Fibroblast of peridontal ligament (primary cell): ENCODE measurements at regions not wholly inside any gene's neighbourhood (a gene's known extent, or its start where the extent isn't known, plus 50 kb on each side); places are given as distances from the start of the nearest gene placed in this dataset.
A peak's percentile ranks its signal among the peaks of the same experiment; 100 is the strongest.

ENCODE experiments used
- DNase-seq: peaks from one replicate; pipeline ENCODE4 v3.0.0-alpha.2; 2010; ENCODE audit errors: extremely low read depth

DNA sequence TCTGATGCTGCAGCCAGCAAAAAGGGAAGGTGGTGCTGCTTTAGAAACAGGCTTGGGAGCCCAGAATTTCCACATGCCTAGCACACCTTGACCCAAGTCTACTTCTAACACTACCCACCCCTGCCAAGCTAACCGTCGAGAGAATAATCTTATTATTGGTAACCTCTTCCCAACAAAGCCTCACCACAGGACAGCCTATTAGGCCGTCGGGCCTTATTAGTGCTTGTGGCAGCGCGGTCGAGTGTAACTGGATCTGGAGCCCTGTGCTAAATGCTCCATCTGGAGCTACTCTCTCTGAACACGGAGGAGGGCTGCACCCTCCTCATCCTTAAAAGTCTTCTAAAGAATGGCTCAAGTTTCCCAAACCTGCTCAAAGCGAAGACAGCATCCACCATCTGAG is 165.5 kb upstream of the NFIA start:
- no peak for DNase-seq

DNA sequence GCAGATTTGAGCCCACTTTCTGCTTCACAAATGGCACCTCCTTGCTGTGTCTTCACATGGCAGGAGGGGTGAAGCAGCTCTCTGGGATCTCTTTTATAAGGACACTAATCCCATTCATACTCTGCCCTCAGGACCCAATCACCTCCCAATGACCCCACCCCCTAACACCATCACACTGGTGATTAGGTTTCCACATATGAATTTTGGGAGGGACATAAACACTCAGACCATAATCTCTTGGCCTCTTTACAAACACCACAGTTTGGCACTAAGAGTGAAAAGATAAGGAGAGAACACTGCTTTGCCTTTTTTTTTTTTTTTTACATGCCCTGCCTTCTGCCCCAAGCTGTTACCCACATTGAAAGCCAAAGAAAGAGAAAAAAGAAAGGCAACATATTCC is 166.2 kb upstream of the NFIA start:
- no peak for DNase-seq

DNA sequence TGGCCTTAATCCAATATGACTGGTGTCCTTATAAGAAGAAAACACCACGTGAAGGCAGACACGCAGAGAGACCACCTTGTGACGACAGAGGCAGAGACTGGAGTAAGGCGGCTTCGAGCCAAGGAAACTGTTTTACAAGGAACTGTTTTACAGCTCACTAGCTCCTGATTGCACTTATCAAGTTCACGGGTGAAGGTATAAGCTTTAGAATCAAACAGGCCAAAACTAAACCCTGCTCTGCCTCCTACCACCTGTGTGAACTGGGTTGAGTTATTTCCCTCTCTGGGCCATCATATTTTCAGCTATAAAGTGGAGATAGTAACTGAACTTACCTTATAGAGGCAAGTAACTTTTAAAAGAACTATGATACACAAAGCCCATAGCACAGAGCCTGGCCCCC is 166.9 kb upstream of the NFIA start:
- no peak for DNase-seq

DNA sequence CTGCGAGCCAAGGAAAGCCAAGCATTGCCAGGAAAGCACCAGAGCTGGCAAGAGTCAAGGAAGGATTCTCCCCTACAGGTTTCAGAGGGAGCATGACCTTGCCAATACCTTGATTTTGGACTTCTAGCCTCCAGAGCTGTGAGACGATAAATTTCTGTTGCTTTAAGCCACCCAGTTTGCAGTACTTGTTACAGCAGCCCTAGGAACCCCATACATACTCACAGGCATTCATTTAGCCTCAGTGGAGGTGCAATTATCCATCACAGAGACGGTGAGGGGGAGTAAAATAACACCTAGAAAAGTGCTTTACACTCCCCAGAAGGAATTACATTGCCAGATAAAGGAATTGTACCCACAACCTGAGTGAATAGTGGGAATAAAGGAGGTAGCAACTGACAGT is 167.4 kb upstream of the NFIA start:
- no peak for DNase-seq

DNA sequence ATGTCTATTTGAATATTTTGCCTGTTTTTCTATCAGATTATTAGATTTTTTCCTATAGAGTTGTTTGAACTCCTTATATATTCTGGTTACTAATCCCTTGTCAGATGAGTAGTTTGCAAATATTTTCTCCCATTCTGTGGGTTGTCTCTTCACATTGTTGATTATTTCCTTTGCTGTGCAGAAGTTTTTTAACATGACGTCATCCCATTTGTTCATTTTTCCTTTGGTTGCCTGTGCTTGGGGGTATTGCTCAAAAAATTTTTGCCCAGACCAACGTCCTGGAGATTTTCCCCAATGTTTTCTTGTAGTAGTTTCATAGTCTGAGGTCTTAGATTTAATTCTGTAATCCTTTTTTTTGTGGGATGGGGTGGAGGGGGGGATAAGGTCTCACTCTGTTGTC is 168.7 kb upstream of the NFIA start:
- peak; percentile 8 for DNase-seq

DNA sequence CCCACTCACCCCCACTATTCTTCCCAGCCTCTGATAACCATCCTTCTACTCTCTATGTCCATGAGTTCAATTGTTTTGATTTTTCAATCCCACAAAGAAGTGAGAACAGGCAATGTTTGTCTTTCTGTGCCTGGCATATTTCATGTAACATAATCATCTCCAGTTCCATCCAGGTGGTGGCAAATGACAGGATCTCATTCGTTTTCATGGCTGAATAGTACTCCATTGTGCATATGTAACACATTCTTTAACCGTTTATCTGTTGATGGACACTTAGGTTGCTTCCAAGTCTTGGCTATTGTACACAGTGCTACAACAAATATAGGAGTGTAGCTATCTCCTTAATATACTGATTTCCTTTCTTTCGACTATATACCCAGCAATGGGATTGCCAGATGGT is 169.3 kb upstream of the NFIA start:
- DNase-seq: no peak

DNA sequence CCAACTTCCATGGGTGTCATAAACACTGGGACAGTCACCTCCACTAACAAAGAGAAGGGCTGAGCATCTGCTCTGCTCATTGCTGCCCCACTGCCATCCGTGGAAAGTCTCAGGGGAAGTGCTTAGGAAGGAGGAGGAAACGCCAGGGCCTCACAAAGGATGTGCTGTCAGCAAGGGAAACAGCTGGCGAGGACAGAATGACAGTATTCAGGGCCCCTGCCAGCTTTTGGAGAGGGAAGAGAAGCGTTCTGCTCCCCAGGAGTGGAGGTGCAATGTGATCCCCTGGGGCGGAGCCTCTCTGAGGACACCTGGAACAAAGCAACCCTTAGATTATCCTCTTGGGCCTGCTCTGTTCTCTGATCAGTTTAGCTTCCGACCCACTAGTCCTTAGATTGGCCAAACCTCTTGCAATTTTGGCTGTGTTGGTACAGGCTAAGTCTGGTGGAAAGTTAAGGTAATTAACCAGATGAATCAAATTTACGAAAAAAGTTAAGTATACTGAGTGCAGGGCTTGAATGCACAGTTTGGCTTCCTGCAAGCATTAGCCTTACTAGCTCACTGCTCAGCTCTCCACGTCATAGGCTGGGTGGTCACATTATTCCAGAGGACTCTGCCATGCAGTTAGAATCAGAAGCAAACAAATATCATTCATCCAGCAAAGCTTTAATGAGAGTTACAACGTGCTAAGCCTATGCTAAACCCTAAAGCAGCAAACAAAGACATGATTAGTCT is 170.2 kb upstream of the NFIA start:
- no peak for DNase-seq

DNA sequence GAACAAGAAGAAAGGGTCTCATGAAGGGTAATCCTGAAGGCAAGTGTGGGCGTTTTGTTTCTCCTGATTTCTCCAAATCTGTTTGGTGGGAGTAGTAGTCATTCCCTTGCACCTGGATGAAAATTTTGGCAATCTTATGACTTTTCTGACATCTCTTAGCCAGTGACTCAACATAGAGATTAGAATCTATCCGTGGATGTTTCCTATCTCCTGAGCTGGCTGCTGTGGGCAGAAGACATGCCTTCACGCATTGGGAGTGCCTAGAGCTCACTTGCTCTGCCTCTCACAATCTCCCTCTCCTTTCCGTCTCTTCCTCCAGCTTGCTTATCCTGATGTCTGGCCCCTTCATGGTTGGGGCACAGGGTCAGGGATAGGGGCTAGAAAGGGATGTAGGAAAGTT is 174.2 kb upstream of the NFIA start:
- no peak for DNase-seq

DNA sequence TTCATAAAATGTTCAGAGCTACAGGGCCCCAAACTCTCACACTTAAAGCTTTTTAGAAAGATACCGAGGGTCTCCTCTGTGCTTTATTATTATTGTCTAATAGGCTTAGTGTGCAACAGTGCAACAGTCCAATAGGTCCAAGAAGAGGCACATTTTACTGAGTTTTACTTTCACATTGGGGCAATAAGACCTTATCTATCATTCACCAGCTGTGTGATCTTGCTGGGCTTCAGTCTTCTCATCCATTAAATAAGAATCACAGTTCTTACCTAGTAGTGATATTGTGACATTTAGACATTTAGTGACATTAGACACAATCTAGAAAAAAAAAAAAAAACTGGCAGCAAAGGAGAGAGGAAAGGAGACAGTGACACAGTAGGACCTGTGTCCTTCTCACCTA is 175.8 kb upstream of the NFIA start:
- DNase-seq: no peak

DNA sequence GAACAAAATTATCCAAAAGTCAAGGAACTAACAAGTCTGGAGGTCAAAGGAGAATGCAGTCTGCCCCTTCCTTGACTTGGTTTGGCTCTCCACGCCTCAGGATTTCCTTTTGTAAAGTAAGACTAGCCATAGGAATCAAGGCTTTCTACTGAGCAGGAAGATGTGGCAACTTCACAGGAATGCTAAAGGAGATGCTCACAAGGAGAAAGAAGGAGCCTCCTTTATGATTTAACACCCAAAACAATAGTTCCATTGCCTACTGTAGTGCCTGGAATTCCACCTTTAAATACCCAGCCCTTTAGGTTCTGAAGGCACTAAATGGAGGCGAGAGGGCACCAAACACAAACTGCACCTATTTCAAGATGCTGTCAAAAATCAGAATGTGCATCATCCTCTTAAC is 176.3 kb upstream of the NFIA start:
- no peak for DNase-seq

DNA sequence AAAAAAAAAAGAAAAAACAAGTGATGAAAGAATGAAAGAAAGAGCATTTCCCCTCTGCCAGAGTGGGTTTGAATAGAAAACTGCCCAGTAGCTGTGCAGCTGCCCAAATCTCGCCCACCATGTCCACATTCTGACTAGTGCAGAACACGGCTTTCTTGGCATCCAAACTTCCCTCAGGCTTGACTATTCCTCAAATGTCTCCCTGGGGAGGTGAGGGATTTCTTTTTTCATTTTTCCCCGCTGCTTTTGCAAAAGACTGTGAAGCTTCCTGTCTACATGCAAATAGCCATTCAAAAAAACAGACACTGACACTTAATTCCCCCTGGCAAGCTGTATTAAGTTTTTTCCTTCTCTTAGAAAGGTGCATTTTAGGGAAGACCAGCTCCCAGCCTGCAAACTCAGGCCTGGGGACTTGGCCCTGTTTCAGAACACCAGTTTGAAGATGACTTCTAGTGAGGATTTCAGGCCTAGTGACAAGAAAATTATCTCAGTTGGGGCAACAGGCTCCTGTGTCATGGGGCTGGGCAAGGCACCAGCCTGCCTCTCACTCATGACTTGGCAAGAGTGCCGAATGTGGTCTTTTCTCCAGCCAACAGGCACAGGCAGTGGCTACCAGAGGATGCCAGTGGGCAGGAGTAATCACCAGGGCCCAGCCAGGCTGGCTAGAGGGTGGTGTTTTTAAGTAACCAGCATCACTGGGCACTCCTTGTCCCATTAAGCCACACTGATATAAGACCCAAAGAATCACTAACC is 178.1 kb upstream of the NFIA start:
- DNase-seq: peak; percentile 71

DNA sequence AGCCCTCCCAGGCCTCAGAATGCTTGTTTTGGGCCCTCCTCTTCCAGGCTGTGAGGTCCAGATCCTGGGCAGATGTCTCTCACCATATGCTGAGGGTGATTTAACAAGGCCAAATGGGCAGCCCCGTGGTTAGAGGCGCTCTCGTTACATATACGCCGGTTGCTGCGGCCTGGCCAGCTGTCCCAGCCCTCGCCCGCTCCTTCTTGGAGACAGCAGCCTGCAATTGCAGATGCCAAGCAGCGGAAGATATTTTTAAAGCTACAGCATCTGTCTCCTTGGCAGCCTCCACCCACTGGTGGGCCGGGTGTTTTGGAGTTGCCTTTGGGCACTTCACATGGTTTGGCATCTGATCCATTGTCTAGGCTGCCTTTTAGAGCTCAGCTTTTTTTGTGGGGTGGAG is 178.8 kb upstream of the NFIA start:
- peak; percentile 59 for DNase-seq

DNA sequence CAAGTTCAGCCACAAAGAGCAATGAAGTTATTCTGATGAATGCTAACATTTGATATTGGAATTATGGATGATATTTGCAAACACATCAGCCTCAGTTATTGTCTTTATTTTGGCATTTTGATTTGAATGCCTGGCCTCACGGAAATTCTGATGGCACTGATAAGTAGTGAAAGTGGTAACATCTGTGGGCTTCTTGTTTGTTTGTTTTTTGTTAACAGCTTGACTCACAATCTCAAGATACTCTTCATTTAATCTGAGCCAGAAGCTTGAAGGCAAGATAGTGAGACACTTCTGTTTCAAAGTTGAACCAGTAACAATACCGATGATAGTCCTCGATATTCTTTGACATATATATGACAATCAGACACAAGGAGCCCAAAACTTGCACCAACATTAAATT is 182.9 kb upstream of the NFIA start:
- DNase-seq: no peak

DNA sequence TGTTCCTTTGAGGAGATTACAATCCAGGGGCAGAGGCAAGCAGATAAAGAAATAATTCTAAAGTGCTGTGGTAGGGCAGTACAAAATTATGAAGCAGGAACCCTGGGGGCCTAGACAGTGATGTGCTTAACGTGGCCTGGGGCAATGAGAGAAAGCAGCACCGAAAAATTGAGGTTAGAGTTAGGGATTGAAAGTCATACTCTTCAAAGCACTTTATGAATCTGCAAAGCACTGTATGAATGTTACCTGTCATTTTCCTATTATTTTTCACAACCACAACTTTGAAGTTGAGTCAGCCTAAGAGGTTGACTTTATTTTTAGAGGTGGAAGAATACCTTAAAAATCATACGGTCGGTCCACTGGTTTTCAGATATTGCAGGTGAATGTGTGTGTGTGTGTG is 183.4 kb upstream of the NFIA start:
- no peak for DNase-seq

DNA sequence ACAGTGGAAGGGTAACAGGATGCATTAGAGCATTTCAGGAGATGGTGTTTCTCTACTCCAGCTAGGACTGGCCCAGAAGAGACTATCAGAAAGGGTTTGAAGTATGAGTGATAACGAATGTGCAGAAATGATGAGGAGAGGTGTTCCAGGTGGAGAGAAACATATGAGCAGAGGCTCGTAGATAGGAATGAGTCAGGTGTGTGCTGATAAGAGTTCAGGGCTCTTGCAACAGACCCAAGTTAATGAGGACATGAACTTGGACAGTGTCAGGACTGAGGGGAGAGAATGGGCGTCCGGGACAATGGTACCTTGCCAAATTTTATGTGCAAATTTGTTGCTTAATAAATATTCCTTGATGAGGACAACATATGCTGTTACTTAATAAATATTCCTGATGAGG is 183.9 kb upstream of the NFIA start:
- DNase-seq: no peak

DNA sequence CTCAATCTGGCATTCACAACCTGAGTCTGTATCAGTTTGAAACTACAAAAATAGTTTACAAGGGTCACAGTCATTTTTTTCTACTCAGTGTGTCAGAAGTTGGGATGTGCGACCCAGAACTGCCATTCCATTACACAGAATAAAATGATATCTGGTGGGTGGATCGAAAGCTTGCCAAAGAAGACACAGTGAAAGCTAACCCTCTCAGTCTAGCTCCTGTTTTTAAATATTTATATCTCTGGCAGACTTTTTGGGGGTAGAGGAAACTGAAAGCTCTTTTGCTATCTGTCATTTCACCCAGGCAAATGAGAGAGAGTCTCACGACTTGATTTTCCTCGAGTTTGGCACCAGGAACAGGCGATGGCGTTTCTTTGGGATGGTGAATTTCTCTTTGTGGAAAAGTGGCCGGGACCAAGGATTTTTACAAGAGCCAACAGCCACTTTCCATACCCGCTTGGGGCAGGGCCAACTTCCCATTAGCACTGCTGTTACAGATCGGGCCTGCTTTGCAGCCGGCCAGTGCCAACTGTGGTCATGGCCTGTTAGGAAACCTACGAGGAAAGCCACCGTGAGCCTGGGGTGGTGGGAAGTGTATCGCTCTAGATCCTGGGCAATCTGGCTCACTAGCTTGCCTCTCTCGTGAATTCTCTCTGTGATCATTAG is 185.5 kb upstream of the NFIA start:
- DNase-seq: no peak

DNA sequence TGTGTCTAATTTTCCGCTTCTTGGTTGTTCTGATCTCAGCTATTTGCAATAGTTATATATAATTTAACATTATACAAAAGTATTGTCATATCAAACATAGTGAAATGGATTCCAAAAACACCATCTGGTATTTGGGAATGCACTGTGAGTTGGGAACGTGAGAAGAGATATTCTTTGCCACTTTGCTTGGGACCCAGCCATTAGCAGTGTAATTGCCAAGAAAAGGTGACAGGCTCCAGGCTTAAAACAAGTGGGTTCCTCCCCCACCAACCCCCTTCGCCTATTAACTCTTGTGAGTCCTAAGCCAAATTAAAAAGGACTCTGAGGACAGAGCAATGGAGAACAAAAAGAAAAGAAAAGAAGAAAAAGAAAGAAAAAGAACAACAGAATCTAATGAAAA is 186.7 kb upstream of the NFIA start:
- no peak for DNase-seq

DNA sequence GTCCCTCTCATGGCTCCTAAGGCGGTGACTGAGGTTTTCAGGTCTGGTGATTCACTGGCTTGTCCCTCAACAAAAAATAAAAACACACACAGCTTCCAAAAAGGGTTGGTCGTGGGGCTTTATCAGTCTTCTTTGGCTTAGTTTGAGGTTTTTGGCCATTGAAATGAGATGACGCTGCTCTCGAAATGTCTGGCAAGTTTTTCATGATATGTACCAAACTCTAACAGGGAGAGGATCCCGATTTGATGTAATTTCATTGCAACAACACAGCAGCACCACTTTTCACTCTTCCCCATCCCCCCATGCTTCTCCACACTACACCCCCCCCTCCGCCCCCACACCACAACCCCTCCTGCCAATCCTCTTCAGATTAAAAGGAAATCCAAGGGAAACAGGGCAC is 187.1 kb upstream of the NFIA start:
- no peak for DNase-seq

DNA sequence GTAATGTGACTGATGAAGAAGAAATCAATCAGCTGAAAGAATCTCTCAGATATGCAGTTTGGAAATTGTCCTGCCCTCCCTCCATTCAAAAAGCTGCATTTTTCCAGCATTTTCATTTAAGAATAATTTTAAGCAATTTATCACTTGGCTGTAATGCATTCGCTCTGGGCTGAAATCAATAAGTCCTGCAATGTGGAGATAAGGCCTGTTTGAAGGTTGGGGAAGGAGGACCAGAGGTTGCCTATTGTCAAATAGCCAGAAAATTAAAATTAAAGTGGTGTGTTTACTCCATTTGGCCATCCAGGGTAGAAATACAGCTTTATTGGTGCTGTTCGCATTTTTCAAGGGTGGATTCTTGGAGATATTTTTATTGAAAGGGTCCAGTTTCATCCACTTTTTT is 187.6 kb upstream of the NFIA start:
- no peak for DNase-seq

DNA sequence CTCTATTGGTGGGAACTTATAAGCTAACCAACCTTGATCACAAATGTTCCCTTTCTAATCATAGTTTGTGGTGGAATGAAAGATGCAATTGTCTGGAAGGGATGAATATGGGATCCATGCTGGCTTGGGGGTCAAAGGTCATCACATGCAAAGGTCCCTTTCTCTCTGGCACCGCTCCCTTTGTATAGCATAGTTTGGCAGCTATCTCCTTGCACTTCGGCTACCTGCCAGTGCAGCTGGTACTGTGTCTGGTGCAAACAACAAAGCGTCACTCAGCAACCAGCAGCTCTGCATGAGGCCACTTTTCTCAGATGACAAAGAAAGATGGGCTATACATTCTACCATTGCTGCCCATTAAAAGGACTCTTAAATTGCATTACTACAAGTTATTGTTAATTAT is 188.2 kb upstream of the NFIA start:
- DNase-seq: no peak

DNA sequence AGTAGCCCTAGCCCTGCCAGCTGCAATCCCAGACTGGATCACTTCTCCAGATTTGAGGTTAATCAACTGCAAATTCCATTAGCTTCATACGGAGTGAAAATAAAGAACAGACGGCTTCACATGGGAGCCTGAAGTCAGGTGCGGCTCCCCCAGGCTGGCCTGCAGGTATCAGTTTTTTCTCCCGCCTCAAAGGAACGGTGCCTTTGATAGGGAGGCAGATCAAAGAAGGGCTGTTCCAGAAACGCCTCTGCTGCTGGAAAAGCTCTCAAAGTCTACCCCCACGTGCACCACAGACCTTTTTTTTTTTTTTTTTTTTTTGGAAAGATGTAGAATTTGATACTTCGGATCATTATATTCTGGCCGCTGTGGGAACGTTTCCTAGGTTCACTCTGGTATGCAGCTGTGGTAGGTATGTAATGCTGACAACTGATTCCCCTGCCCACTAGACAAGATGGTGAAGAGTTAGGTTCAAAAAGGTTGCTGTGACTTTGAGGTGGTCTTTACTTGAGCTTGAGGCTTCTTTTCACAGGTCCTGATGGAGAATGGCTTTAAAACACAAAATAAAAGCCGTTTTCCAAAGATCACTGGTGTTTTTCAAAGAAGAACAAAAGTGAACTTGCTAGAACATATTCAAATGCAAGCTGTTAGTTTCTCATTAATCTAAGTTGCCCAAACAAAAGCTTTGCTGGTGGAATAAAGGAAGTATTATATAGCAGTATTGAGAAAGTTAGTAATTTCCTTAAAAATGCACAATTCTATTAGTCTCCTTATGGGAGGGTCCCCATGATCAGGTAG is 189.0 kb upstream of the NFIA start:
- DNase-seq: no peak

DNA sequence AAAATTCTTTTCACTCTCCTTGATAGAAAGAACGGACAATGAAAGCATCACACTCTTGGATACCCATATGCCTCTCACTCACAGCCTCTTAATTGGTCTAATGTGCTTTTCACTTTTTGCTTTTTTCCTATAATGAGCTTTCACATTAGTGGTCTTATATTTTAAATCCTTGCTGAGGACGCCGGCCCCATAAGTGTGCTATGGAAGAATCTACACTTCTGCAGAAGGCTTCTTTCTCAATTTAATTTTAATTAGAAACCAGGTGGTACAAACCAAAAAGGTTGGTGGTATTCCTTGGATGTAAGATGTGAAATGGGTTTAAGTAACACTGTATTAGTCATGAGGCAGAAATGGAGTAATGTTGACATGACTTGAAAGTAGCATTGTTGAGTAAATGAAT is 190.6 kb upstream of the NFIA start:
- no peak for DNase-seq
